Glomerular visceral epithelial cell (primary cell): ENCODE measurements at regions not wholly inside any gene's neighbourhood (a gene's known extent, or its start where the extent isn't known, plus 50 kb on each side); places are given as distances from the start of the nearest gene placed in this dataset.
A peak's percentile ranks its signal among the peaks of the same experiment; 100 is the strongest.

ENCODE experiments used
- DNase-seq: peaks from one replicate; pipeline ENCODE4 v3.0.0-alpha.2; 2016; ENCODE audit errors: extremely low spot score

GRCh38 chr10:55374917-55375316, 573.9 kb upstream of the PCDH15 start:
- no peak for DNase-seq

- DNase-seq: no peak
Measured at GRCh38 chr10:55374060-55374459, 573.0 kb upstream of the PCDH15 start.

GRCh38 chr10:55369670-55370420, 568.8 kb upstream of the PCDH15 start:
- DNase-seq: no peak

DNA sequence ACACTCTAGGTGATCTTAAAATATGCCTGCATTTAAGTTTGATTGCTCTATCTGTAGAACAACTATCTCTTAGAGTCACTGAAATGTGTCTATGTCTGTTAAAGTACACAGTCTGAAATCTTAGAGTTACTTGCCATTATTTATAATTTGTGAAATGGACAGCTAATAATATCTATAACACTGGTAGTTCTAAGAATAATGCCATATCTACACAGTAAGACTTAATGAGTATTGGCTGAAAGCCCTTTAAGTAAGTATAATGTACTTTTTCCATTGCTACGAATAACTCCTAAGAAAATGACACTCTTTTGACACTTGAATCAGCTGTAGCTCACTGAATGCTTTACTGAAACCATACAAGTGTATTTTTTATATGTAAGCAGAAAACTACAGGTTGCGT, 567.4 kb upstream of the PCDH15 start:
- no peak for DNase-seq

DNA sequence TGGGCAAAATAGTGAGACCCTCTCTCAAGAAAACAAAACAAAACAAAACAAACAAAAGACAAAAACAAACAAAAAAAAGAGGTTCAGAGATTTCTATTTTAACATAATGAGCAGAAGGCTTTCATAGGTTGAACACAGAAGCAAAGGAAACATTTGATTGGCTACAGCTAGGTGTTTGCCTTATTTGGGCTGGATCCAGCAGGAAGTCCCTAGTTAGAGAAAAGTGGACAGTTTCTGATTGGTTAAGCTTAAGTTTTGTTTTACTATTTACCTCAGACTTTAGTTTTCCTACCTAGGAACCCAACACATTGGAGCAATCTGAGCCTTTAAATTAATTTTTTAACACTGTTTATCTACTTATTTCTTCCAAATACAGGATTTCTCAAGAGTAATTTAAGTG, 566.5 kb upstream of the PCDH15 start:
- no peak for DNase-seq

DNA sequence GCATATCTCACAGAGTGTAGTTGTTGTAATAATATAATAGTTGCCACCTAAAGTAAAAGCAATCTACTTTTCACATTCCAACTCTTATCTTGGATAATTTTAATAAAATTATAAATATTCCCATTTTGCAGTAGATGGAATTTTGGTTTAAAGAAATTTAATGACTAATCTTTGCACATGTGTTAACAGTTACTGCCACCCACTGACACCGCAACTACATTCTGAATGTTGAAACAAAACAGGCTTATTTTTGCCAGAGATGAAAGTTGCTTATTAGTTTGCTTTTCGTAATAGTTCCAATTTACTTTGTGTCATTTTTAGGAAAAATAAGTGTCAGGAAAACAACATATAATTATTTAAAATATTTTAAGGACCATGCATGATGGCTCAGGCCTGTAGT, 557.5 kb upstream of the PCDH15 start:
- DNase-seq: no peak

- no peak for DNase-seq
Measured at GRCh38 chr10:55353414-55353813, 552.4 kb upstream of the PCDH15 start.

- DNase-seq: no peak
Measured at GRCh38 chr10:55351431-55351830, 550.4 kb upstream of the PCDH15 start.

DNA sequence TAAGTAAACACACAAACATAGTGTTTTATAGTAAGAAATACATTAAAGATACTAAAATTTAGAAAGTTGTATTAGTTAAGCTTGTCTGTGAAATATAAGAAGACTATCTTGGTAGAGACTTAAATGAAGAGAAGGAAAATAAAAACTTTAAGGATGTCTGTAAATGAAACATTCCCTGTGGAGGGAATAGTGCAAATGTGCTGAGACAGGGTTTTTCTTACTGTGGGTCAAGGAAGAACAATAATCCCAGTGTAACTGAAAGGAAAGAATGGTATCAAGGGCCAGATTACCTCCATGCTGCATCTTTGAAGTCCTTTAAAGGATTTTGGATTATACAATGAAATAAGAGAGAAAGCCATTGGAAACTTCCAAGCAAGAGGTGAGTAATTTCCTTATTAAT, 547.5 kb upstream of the PCDH15 start:
- no peak for DNase-seq

DNA sequence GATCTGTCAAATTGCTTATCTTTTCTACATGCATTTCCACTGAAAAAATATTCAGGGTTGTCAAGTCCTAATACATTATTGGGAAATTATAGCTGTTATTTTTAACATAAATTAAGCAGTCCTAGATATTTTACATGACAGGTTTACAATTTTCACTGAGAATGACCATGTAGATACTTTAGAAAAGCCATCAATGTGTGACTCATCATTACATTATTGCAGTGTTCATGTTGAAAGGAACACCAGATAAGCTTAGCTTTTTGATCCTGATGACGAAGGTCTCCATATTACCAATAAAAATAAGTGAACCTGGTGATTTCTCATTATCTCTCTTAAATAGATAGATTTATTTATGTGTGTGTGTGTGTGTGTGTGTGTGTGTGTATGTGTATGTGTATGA, 529.5 kb upstream of the PCDH15 start:
- DNase-seq: no peak

DNA sequence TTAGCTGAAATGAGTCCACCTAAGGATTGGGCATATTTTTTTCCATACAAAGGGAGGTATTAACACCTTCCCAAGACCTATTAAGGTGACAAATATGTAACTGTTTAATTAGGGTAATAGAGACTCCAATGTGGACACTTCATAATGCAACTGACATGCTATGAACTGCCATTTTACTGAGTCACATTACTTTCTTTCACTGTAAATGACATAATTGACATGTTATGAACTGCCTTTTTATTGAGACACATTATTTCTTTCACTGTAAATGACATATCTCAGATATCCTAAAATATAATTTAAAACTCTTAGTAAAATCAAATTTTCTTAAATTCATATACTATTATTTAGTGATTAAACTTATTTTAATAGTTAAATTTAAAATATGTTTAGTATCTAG, 528.8 kb upstream of the PCDH15 start:
- DNase-seq: no peak

GRCh38 chr10:55320187-55320700, 519.2 kb upstream of the PCDH15 start:
- no peak for DNase-seq

- DNase-seq: no peak
Measured at GRCh38 chr10:55311848-55312635, 511.0 kb upstream of the PCDH15 start.

- DNase-seq: no peak
Measured at GRCh38 chr10:55310143-55310542, 509.1 kb upstream of the PCDH15 start.

DNA sequence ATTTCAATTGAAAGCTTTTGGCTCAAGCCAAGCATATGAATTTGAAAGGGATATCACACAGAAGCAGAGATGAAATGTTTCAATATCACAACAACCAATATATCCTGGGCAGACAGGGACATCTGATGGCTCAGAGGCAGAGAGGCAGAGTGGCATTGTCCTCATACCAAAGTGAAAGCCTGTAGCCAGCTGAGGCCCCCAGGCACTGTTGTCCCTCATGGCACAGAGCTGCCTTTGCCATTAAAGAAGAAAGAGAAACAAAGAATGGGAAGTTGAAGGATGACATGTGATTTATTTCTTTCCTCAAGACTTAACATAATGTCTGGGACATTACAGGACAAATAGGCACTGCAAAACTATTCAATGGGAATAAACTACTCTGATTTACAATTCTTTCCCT, 504.3 kb upstream of the PCDH15 start:
- no peak for DNase-seq

DNA sequence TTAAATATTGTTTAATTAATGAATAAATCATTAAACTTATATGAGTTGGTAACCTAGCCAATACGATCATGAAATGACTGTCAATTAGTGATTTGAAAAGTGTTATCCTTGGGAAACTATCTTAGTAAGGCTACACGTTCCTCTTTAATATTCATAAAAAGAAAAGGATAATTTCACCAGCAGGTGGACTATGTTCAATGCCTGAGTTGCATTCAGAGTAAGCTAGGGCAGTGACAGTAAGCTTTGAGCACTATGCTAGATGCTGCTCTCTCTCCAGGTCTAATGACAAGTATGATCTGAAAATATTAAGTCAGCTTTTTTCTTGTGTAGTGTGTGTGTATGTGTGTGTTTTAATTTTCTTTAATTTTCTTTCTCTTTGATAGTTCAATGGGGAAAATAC, 486.3 kb upstream of the PCDH15 start:
- peak; percentile 11 for DNase-seq

GRCh38 chr10:55283031-55283430, 482.0 kb upstream of the PCDH15 start:
- peak; percentile 7 for DNase-seq

DNA sequence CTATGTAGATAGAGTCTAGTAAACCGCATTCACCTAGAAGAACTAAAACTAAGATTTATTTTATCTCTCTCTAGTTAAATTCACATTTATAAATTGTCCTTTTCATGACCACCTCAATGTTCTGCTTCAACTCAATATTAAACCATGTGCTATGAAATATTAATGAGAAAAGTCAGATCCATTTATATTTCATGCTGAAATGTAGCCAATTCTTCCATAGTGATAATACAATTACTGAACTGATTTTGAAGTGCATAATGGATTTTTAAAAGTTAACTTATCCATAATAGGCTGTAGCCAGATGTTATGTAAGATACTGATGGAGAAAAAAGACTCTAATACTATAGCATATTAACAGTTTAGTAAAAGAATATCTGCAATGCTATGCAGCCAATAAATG, 479.7 kb upstream of the PCDH15 start:
- DNase-seq: no peak

- DNase-seq: no peak
Measured at GRCh38 chr10:55277549-55277948, 476.5 kb upstream of the PCDH15 start.

GRCh38 chr10:55274367-55274766, 473.3 kb upstream of the PCDH15 start:
- no peak for DNase-seq

DNA sequence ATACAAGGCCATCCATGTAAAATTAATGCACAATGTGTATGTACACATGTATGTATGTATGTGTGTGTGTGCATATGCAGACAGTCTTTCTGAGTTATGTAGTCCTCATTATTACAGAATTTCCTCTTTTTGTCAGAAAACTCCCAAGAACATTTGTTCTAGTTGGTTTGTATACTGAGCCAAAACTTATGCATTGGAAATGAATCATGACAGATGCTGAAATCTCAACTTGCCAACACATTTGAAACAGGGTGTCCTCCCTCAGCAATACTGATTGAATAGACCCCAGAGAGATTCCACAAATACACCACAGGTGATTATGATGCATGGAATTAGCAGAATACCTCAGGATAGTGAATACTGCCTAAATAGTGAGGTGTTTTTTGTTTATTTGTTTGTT, 472.9 kb upstream of the PCDH15 start:
- DNase-seq: no peak

GRCh38 chr10:55272886-55273285, 471.9 kb upstream of the PCDH15 start:
- no peak for DNase-seq

GRCh38 chr10:55266797-55267196, 465.8 kb upstream of the PCDH15 start:
- no peak for DNase-seq
